Muscle of leg (tissue), 3 donors: ENCODE measurements at regions not wholly inside any gene's neighbourhood (a gene's known extent, or its start where the extent isn't known, plus 50 kb on each side); places are given as distances from the start of the nearest gene placed in this dataset.

Source experiments
- DNase-seq: peaks from one replicate; pipeline ENCODE4 v3.0.0; 2013
- H3K27ac ChIP-seq: one replicate; pipeline ENCODE4 v1.5.1; 2013; ENCODE audit warnings: mild to moderate bottlenecking, low read length, control low read depth
- H3K27me3 ChIP-seq: one replicate; pipeline ENCODE4 v1.6.1; 2013; ENCODE audit warnings: low read length; ENCODE audit not compliant: control insufficient read depth, insufficient read depth
- H3K36me3 ChIP-seq: one replicate; pipeline ENCODE4 v1.6.1; 2013; ENCODE audit warnings: low read length; ENCODE audit not compliant: control insufficient read depth, insufficient read depth
- H3K4me1 ChIP-seq: one replicate; pipeline ENCODE4 v1.6.1; 2013; ENCODE audit warnings: low read length; ENCODE audit not compliant: control insufficient read depth, insufficient read depth
- H3K4me3 ChIP-seq: one replicate; pipeline ENCODE4 v1.5.1; 2013; ENCODE audit warnings: low read length, control low read depth
- H3K9me3 ChIP-seq: replicated peaks from 2 replicates; pipeline ENCODE4 v1.6.1; 2013; ENCODE audit warnings: low read depth, low read length; ENCODE audit not compliant: control insufficient read depth
- WGBS: methylation state at CpG from one replicate; pipeline ENCODE4 v1.1.5; 2013; ENCODE audit warnings: missing lambda C conversion rate; ENCODE audit not compliant: insufficient coverage; 5-methylcytosine and 5-hydroxymethylcytosine counted together

DNA sequence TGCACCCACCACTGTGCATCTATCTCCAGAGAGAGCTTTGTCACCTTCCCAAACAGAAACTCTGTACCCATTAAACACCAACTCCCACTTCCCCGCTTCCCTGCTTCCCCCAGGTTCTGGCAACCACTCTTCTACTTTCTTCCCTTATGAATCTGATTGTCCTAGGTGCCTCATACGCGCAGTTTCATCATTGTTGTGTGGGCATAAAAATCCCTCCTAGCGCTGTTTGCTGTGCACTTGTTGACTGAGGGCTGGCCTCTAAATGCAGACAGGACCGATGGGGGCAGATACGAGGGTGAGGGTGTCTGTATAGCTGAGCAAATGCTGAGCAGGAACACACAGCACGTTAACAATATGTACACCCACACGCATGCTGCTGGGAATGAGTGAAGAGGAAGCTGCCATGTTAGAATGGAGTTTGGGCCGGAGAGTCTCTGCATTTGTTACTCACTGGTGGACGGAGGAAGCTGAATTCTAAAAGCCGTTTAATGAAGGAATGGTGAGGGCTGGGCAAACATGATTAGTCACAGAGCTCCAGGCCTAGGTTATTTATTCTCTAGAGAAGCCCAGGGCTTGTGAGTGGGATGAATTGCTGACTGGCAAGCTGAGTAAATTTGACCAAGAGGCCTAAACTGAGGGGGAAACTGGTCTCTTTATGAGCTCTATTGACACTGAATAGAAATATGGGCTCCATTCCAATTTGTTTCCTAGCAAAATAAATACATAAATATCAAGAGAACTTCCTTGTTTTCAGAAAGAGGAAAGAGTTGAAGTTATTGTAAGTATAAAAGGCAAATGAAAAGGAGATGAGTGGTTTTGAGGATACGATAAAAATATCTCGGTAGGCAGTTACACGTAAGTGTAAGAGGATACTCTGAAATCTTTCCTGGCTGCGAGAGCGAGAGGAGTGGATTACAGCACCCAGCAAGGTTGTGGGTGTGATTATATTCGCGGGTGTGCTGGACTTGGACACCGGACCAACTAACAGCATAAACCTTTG is 95.9 kb upstream of the RPS6KA3 start:
- Histone ChIP-seq H3K4me1 (peaks cover 12% of the 10 kb centered on the region), H3K36me3 (no peaks in the 10 kb centered on the region), H3K4me3 (no peak overlapping the region), H3K27me3 (peaks cover 22% of the 10 kb centered on the region), H3K9me3 (no peaks in the 10 kb centered on the region), H3K27ac (peak overlapping the region; percentile 86)
- DNase-seq, result peak; percentile 81
- WGBS, result 68% methylated on average over 9 of the region's 19 CpGs

DNA sequence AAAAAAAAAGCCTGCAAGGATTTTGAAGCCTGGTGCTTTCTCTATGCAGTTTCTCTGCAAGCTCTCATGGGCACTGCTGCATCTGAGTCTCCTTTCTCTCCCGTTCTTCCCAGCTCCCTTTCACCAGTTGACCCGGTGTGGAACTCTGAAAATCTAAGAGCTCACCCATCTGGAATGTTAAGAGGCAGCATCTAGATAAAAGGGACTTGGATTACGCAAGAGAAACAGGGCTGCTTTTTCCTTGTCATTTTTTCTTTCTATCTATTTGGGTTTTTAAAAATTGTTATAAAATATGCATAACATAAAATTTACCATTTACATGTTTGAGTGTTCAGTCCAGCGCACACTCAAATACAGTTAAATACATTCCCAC is 95.2 kb upstream of the RPS6KA3 start:
- peak; percentile 52 for DNase-seq
- 75% methylated on average over 1 of the region's 4 CpGs for WGBS
- peak overlapping the region; percentile 86 for H3K27ac ChIP-seq
- H3K27me3 ChIP-seq, result peaks cover 24% of the 10 kb centered on the region
- no peaks in the 10 kb centered on the region for H3K36me3 ChIP-seq
- H3K9me3 ChIP-seq, result no peaks in the 10 kb centered on the region
- H3K4me3 ChIP-seq, result no peak overlapping the region
- H3K4me1 ChIP-seq, result peaks cover 12% of the 10 kb centered on the region

DNA sequence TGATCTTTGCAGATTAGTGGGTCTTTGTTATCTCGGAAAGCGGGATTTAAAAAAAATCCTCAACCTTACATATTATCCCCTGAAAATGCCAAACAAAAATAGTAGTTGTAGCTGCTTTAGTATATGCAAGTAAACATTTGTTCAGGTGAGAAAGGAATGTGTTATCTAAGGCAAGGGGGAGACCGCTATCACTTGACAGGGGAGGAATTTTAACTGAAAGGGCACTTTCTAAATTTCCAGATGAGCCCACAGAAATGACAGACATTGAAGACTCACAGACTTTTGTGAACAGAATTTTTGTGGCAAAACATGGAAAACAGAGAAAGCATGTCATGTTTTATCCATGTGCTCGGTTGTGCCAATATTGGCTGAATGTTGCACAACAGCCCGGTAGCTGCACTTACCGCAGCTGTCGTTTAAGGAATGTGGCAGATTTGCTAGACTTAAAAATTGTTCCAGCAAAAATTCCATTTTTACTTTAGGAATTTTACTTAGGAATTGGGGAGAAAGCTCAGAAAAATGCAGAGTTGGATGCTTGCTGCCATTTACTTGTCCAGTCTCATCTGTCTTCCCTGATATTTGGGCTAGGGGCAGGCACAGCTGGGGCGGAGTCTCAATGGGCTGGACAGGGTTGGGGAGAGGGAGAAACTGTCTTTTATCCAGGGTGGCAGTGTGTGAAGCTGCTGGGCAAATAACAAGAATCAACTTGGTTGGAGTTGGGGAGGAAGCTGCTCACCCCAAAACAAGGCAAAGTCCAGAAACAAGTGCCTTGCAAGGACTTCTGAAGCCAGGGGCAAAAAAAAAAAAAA is 94.6 kb upstream of the RPS6KA3 start:
- H3K36me3 ChIP-seq, result no peaks in the 10 kb centered on the region
- H3K9me3 ChIP-seq, result no peaks in the 10 kb centered on the region
- 75% methylated on average over 3 of the region's 8 CpGs for WGBS
- H3K4me3 ChIP-seq, result no peak overlapping the region
- peak overlapping the region; percentile 86 for H3K27ac ChIP-seq
- H3K27me3 ChIP-seq, result peaks cover 26% of the 10 kb centered on the region
- peak; percentile 31 for DNase-seq
- peaks cover 12% of the 10 kb centered on the region for H3K4me1 ChIP-seq

DNA sequence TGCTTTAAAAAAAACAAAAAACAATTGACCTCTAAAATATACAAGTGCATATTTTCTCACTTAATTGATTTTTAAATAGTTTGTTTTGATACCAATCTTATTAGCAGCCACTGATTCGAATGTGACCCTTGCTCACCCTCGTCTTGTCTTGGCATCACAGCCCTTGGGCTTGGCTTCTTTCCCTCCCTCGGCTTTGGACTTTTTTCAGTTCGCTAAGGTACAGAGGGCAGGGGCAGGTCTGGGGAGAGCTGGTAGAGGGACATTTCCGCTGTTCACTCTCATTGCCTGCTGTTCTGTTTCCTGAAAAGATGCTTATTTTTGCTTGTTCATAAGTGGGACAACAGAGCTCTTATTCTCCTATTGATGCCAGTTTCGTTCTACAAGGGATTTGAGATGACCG is 88.5 kb upstream of the RPS6KA3 start:
- 54% methylated on average over 2 of the region's 7 CpGs for WGBS
- Histone ChIP-seq H3K27me3 (peaks cover 25% of the 10 kb centered on the region), H3K4me1 (no peaks in the 10 kb centered on the region), H3K9me3 (no peaks in the 10 kb centered on the region), H3K36me3 (no peaks in the 10 kb centered on the region), H3K4me3 (no peak overlapping the region), H3K27ac (no peak overlapping the region)
- DNase-seq, result no peak

DNA sequence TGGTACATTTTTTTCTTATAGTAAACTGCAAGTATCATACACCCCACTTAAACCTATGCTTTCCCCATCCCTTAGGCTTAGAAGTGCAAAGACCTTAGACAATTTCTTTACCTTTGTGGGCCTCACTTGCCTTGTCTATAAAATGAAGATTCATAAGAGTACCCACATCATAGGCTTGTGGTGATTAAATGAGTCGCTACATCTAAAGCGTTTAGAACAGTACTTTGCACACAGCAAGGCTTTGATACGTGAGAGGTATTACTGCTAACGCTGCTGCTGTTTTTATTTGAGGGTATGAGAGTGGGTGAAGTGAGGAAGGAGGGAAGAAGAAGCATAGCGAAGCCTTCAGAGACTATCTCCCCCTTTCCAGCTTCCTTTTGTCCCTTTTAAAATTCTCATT is 87.8 kb upstream of the RPS6KA3 start:
- no peak overlapping the region for H3K27ac ChIP-seq
- H3K4me3 ChIP-seq, result no peak overlapping the region
- no CpG with 5 or more reads among the region's 5 CpGs for WGBS
- H3K4me1 ChIP-seq, result no peaks in the 10 kb centered on the region
- H3K27me3 ChIP-seq, result peaks cover 28% of the 10 kb centered on the region
- H3K36me3 ChIP-seq, result no peaks in the 10 kb centered on the region
- no peak for DNase-seq
- H3K9me3 ChIP-seq, result no peaks in the 10 kb centered on the region

DNA sequence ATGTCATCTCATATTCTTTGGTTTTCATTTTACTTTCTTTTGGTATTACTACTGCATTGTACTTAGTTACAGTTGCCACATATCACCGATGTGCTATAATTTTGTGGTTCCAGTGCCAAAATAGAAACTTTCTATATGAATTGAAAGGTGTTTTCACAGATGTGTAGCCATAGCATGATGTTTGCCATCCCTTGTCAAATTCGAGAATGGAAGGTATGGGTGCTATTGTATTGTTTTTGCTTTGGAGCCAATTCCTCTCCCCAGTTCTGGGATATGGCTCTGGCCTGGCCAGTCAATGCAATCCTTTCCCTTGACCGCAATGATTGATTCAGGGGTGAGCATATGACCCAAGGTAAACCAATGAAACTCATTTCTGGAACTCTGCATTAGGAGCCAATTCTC is 86.2 kb upstream of the RPS6KA3 start:
- H3K36me3 ChIP-seq, result no peaks in the 10 kb centered on the region
- peaks cover 23% of the 10 kb centered on the region for H3K27me3 ChIP-seq
- WGBS, result 51% methylated on average over 2 of the region's 3 CpGs
- no peak overlapping the region for H3K4me3 ChIP-seq
- H3K4me1 ChIP-seq, result no peaks in the 10 kb centered on the region
- no peak for DNase-seq
- H3K27ac ChIP-seq, result no peak overlapping the region
- no peaks in the 10 kb centered on the region for H3K9me3 ChIP-seq

DNA sequence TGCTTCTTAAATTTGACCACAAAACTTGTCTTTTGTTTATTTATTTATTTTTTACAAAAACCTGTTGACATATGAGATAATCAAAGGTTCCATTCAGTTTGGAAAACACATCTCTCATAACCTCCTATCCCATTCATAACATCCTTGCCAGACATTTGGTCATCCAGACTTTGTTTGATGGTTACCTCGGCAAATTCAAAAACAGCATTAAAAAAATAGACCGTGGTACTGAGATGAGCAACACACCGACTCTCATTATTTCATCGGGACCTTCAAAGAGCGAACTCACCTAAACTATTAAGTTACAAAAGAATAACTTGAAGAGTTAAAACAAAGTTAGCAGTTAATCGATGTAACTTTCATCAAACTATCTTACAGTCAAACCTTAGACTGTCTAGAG is 85.8 kb upstream of the RPS6KA3 start:
- WGBS, result 40% methylated on average over 1 of the region's 6 CpGs
- Histone ChIP-seq H3K36me3 (no peaks in the 10 kb centered on the region), H3K4me3 (no peak overlapping the region), H3K27ac (no peak overlapping the region), H3K27me3 (peaks cover 21% of the 10 kb centered on the region), H3K4me1 (no peaks in the 10 kb centered on the region), H3K9me3 (no peaks in the 10 kb centered on the region)
- DNase-seq, result no peak

DNA sequence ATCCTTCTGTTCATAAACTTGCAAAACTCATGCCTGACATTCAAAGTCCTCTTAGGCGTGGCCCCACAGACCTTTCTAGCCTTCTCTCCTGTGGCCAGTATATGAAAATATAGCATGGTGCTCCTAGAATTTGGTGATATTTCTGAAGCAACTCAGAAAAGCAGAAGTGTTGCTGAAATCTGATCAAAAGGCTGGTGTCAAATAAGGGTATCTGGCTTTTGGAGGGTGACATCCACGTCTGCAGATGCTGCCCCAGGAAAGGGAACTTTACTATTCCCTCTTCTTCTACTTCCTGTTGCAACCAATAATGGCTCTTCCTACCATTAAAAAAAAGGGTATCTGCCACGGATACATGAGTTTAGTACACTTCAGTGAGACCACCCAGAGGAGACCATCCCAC is 83.9 kb upstream of the RPS6KA3 start:
- Histone ChIP-seq H3K4me1 (no peaks in the 10 kb centered on the region), H3K27me3 (peaks cover 17% of the 10 kb centered on the region), H3K4me3 (no peak overlapping the region), H3K9me3 (no peaks in the 10 kb centered on the region), H3K27ac (no peak overlapping the region), H3K36me3 (no peaks in the 10 kb centered on the region)
- 75% methylated on average over 1 of the region's 3 CpGs for WGBS
- DNase-seq, result no peak

DNA sequence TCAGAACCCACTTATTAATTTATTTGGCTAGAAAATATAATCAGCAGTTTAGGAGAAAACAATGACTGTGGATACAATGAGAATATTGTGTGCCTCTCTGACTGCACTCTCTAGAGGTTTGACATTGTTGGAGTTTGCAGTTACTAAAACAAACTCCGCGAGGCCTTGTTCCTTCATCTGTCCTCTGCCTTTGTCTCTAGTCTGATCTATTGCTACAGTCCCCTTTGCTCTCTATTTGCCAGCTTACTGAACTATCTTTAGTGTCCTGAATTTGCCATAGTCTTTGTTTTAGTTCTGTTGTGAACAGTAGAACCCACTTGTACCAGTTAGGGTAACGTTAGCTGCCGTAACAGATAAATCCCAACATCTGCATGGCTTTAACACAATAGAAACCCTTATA is 81.4 kb upstream of the RPS6KA3 start:
- DNase-seq, result peak; percentile 8
- H3K9me3 ChIP-seq, result peaks cover 2% of the 10 kb centered on the region
- H3K27me3 ChIP-seq, result peaks cover 18% of the 10 kb centered on the region
- H3K36me3 ChIP-seq, result no peaks in the 10 kb centered on the region
- H3K4me1 ChIP-seq, result no peaks in the 10 kb centered on the region
- no peak overlapping the region for H3K4me3 ChIP-seq
- WGBS, result no CpG with 5 or more reads among the region's 4 CpGs
- no peak overlapping the region for H3K27ac ChIP-seq

DNA sequence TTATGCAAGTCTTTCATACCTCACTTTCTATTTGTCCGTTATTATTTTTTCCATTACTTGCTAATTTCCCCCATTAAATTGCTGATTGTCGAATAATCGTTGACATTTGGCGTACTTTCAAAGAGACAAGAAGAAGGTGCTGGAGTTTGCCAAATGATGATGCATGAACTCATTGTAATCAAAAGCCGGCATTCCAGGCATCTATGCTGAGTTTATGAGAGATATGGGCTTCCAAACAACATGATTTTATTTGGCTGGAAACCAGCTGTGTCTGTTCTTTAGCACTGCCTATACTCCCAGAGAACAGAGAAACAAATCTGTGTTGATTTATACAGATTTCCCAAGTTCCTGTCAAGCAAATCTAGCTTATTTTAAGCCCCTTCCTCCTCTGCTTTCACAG is 80.8 kb upstream of the RPS6KA3 start:
- 40% methylated on average over 1 of the region's 5 CpGs for WGBS
- peaks cover 18% of the 10 kb centered on the region for H3K27me3 ChIP-seq
- peak; percentile 66 for DNase-seq
- peaks cover 2% of the 10 kb centered on the region for H3K9me3 ChIP-seq
- no peak overlapping the region for H3K27ac ChIP-seq
- no peaks in the 10 kb centered on the region for H3K36me3 ChIP-seq
- H3K4me3 ChIP-seq, result no peak overlapping the region
- H3K4me1 ChIP-seq, result no peaks in the 10 kb centered on the region
